ENCODE measurements at regions not wholly inside any gene's neighbourhood (a gene's known extent, or its start where the extent isn't known, plus 50 kb on each side); places are given as distances from the start of the nearest gene placed in this dataset.
A peak's percentile ranks its signal among the peaks of the same experiment; 100 is the strongest.
"Not testable (repeated sequence)": the region's sequence is repeated elsewhere in the genome, so short reads cannot be mapped to it uniquely, and the experiment has no call there.

- DNase-seq: not testable (repeated sequence)
These were observed 57.8 kb upstream of the NBPF8 start for GRCh38 chr1:120357046-120357445.

- peak in 1 of 3 donors; percentile 2 for DNase-seq
These were observed 58.7 kb upstream of the NBPF8 start for GRCh38 chr1:120356170-120356569.

- peak; percentile 32 to 80 (median 51) for DNase-seq
These were observed 60.1 kb upstream of the NBPF8 start for GRCh38 chr1:120354618-120355184.

- peak in 2 of 3 donors; percentile 0 to 4 for DNase-seq
These were observed 72.4 kb upstream of the NBPF8 start for GRCh38 chr1:120342231-120343073.

- DNase-seq: peak; percentile 16 to 85 (median 65)
These were observed 73.1 kb upstream of the NBPF8 start for GRCh38 chr1:120341756-120342155.

GRCh38 chr1:120340838-120341751 lies 73.7 kb upstream of the NBPF8 start:
- DNase-seq: peak in 1 of 3 donors; percentile 6

- DNase-seq: not testable (repeated sequence)
These were observed 99.1 kb upstream of the NBPF8 start for GRCh38 chr1:120315738-120316137.

- DNase-seq: not testable (repeated sequence)
These were observed 102.9 kb upstream of the NBPF8 start for GRCh38 chr1:120311930-120312329.

GRCh38 chr1:120308940-120309578 lies 105.8 kb upstream of the NBPF8 start:
- DNase-seq: not testable (repeated sequence)

- not testable (repeated sequence) for DNase-seq
These were observed 109.8 kb upstream of the NBPF8 start for GRCh38 chr1:120305046-120305445.

- DNase-seq: not testable (repeated sequence)
These were observed 110.5 kb upstream of the NBPF8 start for GRCh38 chr1:120304341-120304740.

- not testable (repeated sequence) for DNase-seq
These were observed 115.3 kb upstream of the NBPF8 start for GRCh38 chr1:120299433-120300057.

- not testable (repeated sequence) for DNase-seq
These were observed 116.3 kb upstream of the NBPF8 start for GRCh38 chr1:120298487-120298886.

- DNase-seq: not testable (repeated sequence)
These were observed 117.4 kb upstream of the NBPF8 start for GRCh38 chr1:120297345-120297953.

- not testable (repeated sequence) for DNase-seq
These were observed 113.8 kb upstream of the SEC22B start for GRCh38 chr1:120290105-120290504.

GRCh38 chr1:120289601-120290074 lies 113.3 kb upstream of the SEC22B start:
- not testable (repeated sequence) for DNase-seq

GRCh38 chr1:120288814-120289600 lies 112.7 kb upstream of the SEC22B start:
- not testable (repeated sequence) for DNase-seq

- DNase-seq: not testable (repeated sequence)
These were observed 111.8 kb upstream of the SEC22B start for GRCh38 chr1:120288167-120288566.

- DNase-seq: not testable (repeated sequence)
These were observed 106.6 kb upstream of the SEC22B start for GRCh38 chr1:120282744-120283464.

All from muscle of back (tissue), 3 donors.